Adrenal gland (tissue), 5 donors: ENCODE measurements at regions not wholly inside any gene's neighbourhood (a gene's known extent, or its start where the extent isn't known, plus 50 kb on each side); places are given as distances from the start of the nearest gene placed in this dataset.

Experiments used
- CTCF ChIP-seq, 6 experiments: fragments of 450-650 bp in 4 of 6; fragments of 200-600 bp in 2 of 6; sonication (generic) in 1 of 6; IDR thresholded peaks; 1 replicate in 5 of 6; 2 replicates in 1 of 6; pipeline versions ENCODE4 v1.5.1 to v1.8.0; 2016 to 2021; ENCODE audit warnings: antibody characterized with exemption in 6 of 6, mild to moderate bottlenecking in 2 of 6, moderate library complexity in 1 of 6
- POLR2A ChIP-seq, 2 donors: fragments of 450-650 bp; IDR thresholded peaks; one replicate each; pipeline ENCODE4 v1.6.1; 2017; ENCODE audit warnings: antibody characterized with exemption in 2 of 2, mild to moderate bottlenecking in 2 of 2, moderate library complexity in 1 of 2
- donor health status: DM: no; HTN: no; CAD: no.

- TF ChIP-seq CTCF (IDR thresholded peaks at IDR 0.05): no peak
- TF ChIP-seq POLR2A (IDR thresholded peaks at IDR 0.05): no peak
Measured at GRCh38 chr17:31623990-31624389, 232.5 kb downstream of the RAB11FIP4 start.
